Liver (tissue), 8 donors: ENCODE measurements at regions not wholly inside any gene's neighbourhood (a gene's known extent, or its start where the extent isn't known, plus 50 kb on each side); places are given as distances from the start of the nearest gene placed in this dataset.

Experiments
- DNase-seq: peaks from one replicate; pipeline ENCODE4 v3.0.0-alpha.2; 2017; ENCODE audit warnings: low spot score
- H3K27ac ChIP-seq, 2 donors: one replicate each; pipeline ENCODE4 v1.7.0; 2013; ENCODE audit warnings: inconsistent platforms in 2 of 2, low read length in 2 of 2, control low read depth in 1 of 2, low read depth in 1 of 2, mild to moderate bottlenecking in 1 of 2
- H3K27me3 ChIP-seq, 4 donors: one replicate each; pipeline versions ENCODE4 v1.6.1 to v1.7.0; 2013; ENCODE audit warnings: low read length in 3 of 4, inconsistent platforms in 1 of 4, mild to moderate bottlenecking in 1 of 4, moderate library complexity in 1 of 4; ENCODE audit not compliant: control insufficient read depth in 4 of 4, insufficient read depth in 4 of 4
- H3K36me3 ChIP-seq, 4 donors: one replicate each; pipeline versions ENCODE4 v1.6.1 to v1.7.0; 2013; ENCODE audit warnings: low read length in 3 of 4, mild to moderate bottlenecking in 3 of 4, low read depth in 1 of 4, moderate library complexity in 1 of 4; ENCODE audit not compliant: control insufficient read depth in 4 of 4, insufficient read depth in 3 of 4
- H3K4me1 ChIP-seq, 4 donors: one replicate each; pipeline versions ENCODE4 v1.6.1 to v1.7.0; 2013; ENCODE audit warnings: low read length in 3 of 4, mild to moderate bottlenecking in 3 of 4, moderate library complexity in 1 of 4; ENCODE audit not compliant: control insufficient read depth in 4 of 4, insufficient read depth in 4 of 4
- H3K4me3 ChIP-seq, 3 donors: one replicate each; pipeline versions ENCODE4 v1.6.1 to v1.7.0; 2013; ENCODE audit warnings: low read length in 3 of 3, control low read depth in 1 of 3, low read depth in 1 of 3, mild to moderate bottlenecking in 1 of 3
- H3K9ac ChIP-seq, 2 donors: one replicate each; pipeline ENCODE4 v1.7.0; 2013; ENCODE audit warnings: low read length in 2 of 2, mild to moderate bottlenecking in 2 of 2, moderate library complexity in 2 of 2, control low read depth in 1 of 2, low read depth in 1 of 2
- H3K9me3 ChIP-seq, 4 donors: one replicate each; pipeline versions ENCODE4 v1.6.1 to v1.7.0; 2013; ENCODE audit warnings: low read length in 3 of 4; ENCODE audit not compliant: control insufficient read depth in 4 of 4
- CTCF ChIP-seq: fragments of 150-350 bp; IDR thresholded peaks from 2 replicates; pipeline ENCODE4 v1.5.1; 2017; ENCODE audit warnings: improper control_type of control experiment, low read depth, low read length; ENCODE audit not compliant: missing input control
- FOXA2 ChIP-seq: IDR thresholded peaks from 2 replicates; pipeline ENCODE4 v1.6.1; 2016; ENCODE audit warnings: antibody characterized with exemption
- HNF4A ChIP-seq, 2 donors: conservative IDR thresholded peaks; 2 replicates each; pipeline ENCODE4 v1.6.1; 2016; ENCODE audit warnings: antibody characterized with exemption in 2 of 2, mild to moderate bottlenecking in 2 of 2
- JUND ChIP-seq, 2 donors: IDR thresholded peaks; 2 replicates each; pipeline ENCODE4 v1.6.1; 2016; ENCODE audit warnings: antibody characterized with exemption in 2 of 2
- NR2F2 ChIP-seq: IDR thresholded peaks from 2 replicates; pipeline ENCODE4 v1.6.1; 2016; ENCODE audit warnings: antibody characterized with exemption
- SP1 ChIP-seq: IDR thresholded peaks from 2 replicates; pipeline ENCODE4 v1.6.1; 2018; ENCODE audit warnings: antibody characterized with exemption, mild to moderate bottlenecking
- TAF1 ChIP-seq: conservative IDR thresholded peaks from 2 replicates; pipeline ENCODE4 v1.6.1; 2016; ENCODE audit warnings: antibody characterized with exemption, mild to moderate bottlenecking
- YY1 ChIP-seq: IDR thresholded peaks from 2 replicates; pipeline ENCODE4 v1.6.1; 2016; ENCODE audit warnings: antibody characterized with exemption, mild to moderate bottlenecking
- WGBS: extraction: QIAGEN DNeasy Blood & Tissue Kit; methylation state at CpG from one replicate; pipeline ENCODE4 v1.1.7; 2013; 5-methylcytosine and 5-hydroxymethylcytosine counted together
- TF ChIP-seq, protein P1 (sequence below): IDR thresholded peaks from 2 replicates; pipeline ENCODE4 v1.6.1; 2016; ENCODE audit warnings: antibody characterized with exemption
- TF ChIP-seq, protein P2 (sequence below): IDR thresholded peaks from 2 replicates; pipeline ENCODE4 v1.6.1; 2016; ENCODE audit warnings: antibody characterized with exemption
- TF ChIP-seq, protein P3 (sequence below): IDR thresholded peaks from 2 replicates; pipeline ENCODE4 v1.6.1; 2016; ENCODE audit warnings: antibody characterized with exemption, mild to moderate bottlenecking
- TF ChIP-seq, protein P4 (sequence below): IDR thresholded peaks from 2 replicates; pipeline ENCODE4 v1.6.1; 2016; ENCODE audit warnings: antibody characterized with exemption
- donor health status: healthy.
- donor health status: healthy.
- donor health status: healthy.
- donor health status: healthy.
- donor health status: healthy.

GRCh38 chr5:176132471-176133288, 105.5 kb upstream of the SIMC1 start:
- Histone ChIP-seq H3K9me3 (no peaks in the 10 kb centered on the region), H3K36me3 (no peaks in the 10 kb centered on the region), H3K9ac (no peak overlapping the region), H3K4me1 (peaks cover 0 to 2% (median under 1%) of the 10 kb centered on the region in 4 donors), H3K4me3 (no peak overlapping the region), H3K27ac (no peak overlapping the region), H3K27me3 (peaks cover 0 to 9% (median 3%) of the 10 kb centered on the region in 4 donors)
- no peak for DNase-seq
- TF ChIP-seq YY1 (no peak), JUND (IDR thresholded peaks at IDR 0.05) (no peak), CTCF (no peak), TAF1 (no peak)
- TF ChIP-seq, protein P1, sequence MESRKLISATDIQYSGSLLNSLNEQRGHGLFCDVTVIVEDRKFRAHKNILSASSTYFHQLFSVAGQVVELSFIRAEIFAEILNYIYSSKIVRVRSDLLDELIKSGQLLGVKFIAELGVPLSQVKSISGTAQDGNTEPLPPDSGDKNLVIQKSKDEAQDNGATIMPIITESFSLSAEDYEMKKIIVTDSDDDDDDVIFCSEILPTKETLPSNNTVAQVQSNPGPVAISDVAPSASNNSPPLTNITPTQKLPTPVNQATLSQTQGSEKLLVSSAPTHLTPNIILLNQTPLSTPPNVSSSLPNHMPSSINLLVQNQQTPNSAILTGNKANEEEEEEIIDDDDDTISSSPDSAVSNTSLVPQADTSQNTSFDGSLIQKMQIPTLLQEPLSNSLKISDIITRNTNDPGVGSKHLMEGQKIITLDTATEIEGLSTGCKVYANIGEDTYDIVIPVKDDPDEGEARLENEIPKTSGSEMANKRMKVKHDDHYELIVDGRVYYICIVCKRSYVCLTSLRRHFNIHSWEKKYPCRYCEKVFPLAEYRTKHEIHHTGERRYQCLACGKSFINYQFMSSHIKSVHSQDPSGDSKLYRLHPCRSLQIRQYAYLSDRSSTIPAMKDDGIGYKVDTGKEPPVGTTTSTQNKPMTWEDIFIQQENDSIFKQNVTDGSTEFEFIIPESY = no peak
- WGBS = 53% methylated on average over 29 of the region's 29 CpGs

DNA sequence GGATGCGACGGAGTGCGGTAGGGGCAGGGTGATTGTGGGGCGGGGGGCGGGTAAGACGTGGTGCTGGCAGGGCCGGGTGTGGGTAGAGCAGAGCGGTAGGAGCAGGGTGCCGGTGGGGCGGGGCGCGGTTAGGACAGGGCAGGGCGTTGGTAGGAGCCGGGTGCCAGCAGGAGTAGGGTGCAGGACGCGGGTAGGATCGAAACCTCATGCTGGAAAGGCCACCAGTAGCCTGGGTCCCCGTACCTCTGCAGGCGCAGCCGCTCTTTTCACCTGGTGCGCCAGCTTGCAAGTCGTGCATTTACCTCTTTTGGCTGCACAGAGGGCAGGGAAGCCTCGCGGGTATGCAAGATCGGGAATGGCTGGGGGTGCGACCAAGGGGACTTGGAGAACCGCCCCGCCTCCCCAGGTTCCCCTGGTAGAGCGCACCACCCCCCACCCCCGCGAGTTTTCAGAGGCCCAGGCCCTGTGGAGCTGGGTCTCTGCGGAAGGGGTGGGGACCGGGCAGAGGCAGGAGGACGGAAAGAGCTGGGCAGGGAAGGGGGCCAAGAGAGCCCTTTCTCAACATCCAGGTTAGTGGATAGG, 104.8 kb upstream of the SIMC1 start:
- H3K9ac ChIP-seq = no peak overlapping the region
- 5% methylated on average over 34 of the region's 34 CpGs for WGBS
- peaks cover 0 to 9% (median 3%) of the 10 kb centered on the region in 4 donors for H3K27me3 ChIP-seq
- no peak for DNase-seq
- no peaks in the 10 kb centered on the region for H3K9me3 ChIP-seq
- peaks cover 0 to 2% (median under 1%) of the 10 kb centered on the region in 4 donors for H3K4me1 ChIP-seq
- no peak overlapping the region for H3K27ac ChIP-seq
- TF ChIP-seq CTCF = no peak
- TF ChIP-seq, protein P2, sequence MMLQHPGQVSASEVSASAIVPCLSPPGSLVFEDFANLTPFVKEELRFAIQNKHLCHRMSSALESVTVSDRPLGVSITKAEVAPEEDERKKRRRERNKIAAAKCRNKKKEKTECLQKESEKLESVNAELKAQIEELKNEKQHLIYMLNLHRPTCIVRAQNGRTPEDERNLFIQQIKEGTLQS = no peak
- TF ChIP-seq, protein P3, sequence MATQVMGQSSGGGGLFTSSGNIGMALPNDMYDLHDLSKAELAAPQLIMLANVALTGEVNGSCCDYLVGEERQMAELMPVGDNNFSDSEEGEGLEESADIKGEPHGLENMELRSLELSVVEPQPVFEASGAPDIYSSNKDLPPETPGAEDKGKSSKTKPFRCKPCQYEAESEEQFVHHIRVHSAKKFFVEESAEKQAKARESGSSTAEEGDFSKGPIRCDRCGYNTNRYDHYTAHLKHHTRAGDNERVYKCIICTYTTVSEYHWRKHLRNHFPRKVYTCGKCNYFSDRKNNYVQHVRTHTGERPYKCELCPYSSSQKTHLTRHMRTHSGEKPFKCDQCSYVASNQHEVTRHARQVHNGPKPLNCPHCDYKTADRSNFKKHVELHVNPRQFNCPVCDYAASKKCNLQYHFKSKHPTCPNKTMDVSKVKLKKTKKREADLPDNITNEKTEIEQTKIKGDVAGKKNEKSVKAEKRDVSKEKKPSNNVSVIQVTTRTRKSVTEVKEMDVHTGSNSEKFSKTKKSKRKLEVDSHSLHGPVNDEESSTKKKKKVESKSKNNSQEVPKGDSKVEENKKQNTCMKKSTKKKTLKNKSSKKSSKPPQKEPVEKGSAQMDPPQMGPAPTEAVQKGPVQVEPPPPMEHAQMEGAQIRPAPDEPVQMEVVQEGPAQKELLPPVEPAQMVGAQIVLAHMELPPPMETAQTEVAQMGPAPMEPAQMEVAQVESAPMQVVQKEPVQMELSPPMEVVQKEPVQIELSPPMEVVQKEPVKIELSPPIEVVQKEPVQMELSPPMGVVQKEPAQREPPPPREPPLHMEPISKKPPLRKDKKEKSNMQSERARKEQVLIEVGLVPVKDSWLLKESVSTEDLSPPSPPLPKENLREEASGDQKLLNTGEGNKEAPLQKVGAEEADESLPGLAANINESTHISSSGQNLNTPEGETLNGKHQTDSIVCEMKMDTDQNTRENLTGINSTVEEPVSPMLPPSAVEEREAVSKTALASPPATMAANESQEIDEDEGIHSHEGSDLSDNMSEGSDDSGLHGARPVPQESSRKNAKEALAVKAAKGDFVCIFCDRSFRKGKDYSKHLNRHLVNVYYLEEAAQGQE = no peak
- TF ChIP-seq NR2F2 = no peak
- TF ChIP-seq, protein P1 = no peak
- no peak for TF ChIP-seq HNF4A (conservative IDR thresholded peaks at IDR 0.05)
- TF ChIP-seq FOXA2 = no peak
- TF ChIP-seq SP1 = no peak
- no peak for TF ChIP-seq TAF1
- TF ChIP-seq JUND (IDR thresholded peaks at IDR 0.05) = no peak
- TF ChIP-seq, protein P4, sequence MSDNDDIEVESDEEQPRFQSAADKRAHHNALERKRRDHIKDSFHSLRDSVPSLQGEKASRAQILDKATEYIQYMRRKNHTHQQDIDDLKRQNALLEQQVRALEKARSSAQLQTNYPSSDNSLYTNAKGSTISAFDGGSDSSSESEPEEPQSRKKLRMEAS = no peak
- no peak overlapping the region for H3K4me3 ChIP-seq
- H3K36me3 ChIP-seq = no peaks in the 10 kb centered on the region
